Naive thymus-derived CD4-positive, alpha-beta T cell (primary cell): ENCODE measurements at regions not wholly inside any gene's neighbourhood (a gene's known extent, or its start where the extent isn't known, plus 50 kb on each side); places are given as distances from the start of the nearest gene placed in this dataset.
"Not testable (repeated sequence)": the region's sequence is repeated elsewhere in the genome, so short reads cannot be mapped to it uniquely, and the experiment has no call there.

Experiments
- ATAC-seq: fragments of 150-1000 bp; cut with Tn5 transposase; 2 replicates; pipeline ENCODE4 v1.10.0; 2021; ENCODE audit warnings: mild to moderate bottlenecking, moderate library complexity
- CTCF ChIA-PET: fragments of 350-600 bp; sonication (Branson Sonifier 250); formaldehyde crosslinking; loops from one replicate; lab custom pipeline; 2021; ENCODE audit warnings: antibody characterized with exemption; lab: Charles Lee
- POLR2A ChIA-PET: fragments of 350-600 bp; sonication (Branson Sonifier 250); formaldehyde crosslinking; loops from one replicate; lab custom pipeline; 2021; ENCODE audit warnings: antibody characterized with exemption, inconsistent platforms; lab: Charles Lee
- DNase-seq, 9 donors: peaks; one replicate each; pipeline versions ENCODE4 v3.0.0 to v3.0.0-alpha.2; 2020 to 2022; ENCODE audit warnings: mixed read lengths in 1 of 9
- H3K27ac ChIP-seq: one replicate; pipeline ENCODE4 v1.7.0; 2013; ENCODE audit warnings: mild to moderate bottlenecking, low read depth, low read length, moderate library complexity
- H3K27me3 ChIP-seq, 2 donors: one replicate each; pipeline ENCODE4 v1.7.0; 2013; ENCODE audit warnings: low read length in 2 of 2, mild to moderate bottlenecking in 2 of 2, moderate library complexity in 2 of 2; ENCODE audit not compliant: control insufficient read depth in 2 of 2, insufficient read depth in 2 of 2
- H3K36me3 ChIP-seq, 3 experiments: 1 replicate in 2 of 3; 2 replicates in 1 of 3; pipeline ENCODE4 v1.7.0; 2013; ENCODE audit warnings: low read length in 3 of 3, mild to moderate bottlenecking in 3 of 3, moderate library complexity in 1 of 3; ENCODE audit not compliant: insufficient read depth in 3 of 3, control insufficient read depth in 2 of 3
- H3K4me1 ChIP-seq, 2 donors: one replicate each; pipeline ENCODE4 v1.7.0; 2013; ENCODE audit warnings: low read length in 2 of 2, mild to moderate bottlenecking in 2 of 2, moderate library complexity in 1 of 2; ENCODE audit not compliant: control insufficient read depth in 2 of 2, insufficient read depth in 2 of 2
- H3K4me3 ChIP-seq: 2 replicates; pipeline ENCODE4 v1.7.0; 2013; ENCODE audit warnings: mild to moderate bottlenecking, low read length
- H3K9me3 ChIP-seq, 3 experiments: 1 replicate in 2 of 3; 2 replicates in 1 of 3; pipeline ENCODE4 v1.7.0; 2013; ENCODE audit warnings: low read length in 3 of 3; ENCODE audit not compliant: control insufficient read depth in 2 of 3
- H3K27ac Mint-ChIP-seq, 9 donors: one replicate each; pipeline ENCODE4 v1.8.0; 2020 to 2022; ENCODE audit warnings: mixed read lengths in 9 of 9, mild to moderate bottlenecking in 8 of 9, moderate library complexity in 5 of 9, inconsistent platforms in 2 of 9
- H3K27me3 Mint-ChIP-seq, 5 donors: one replicate each; pipeline ENCODE4 v1.8.0; 2021 to 2022; ENCODE audit warnings: mixed read lengths in 5 of 5, mild to moderate bottlenecking in 1 of 5
- H3K36me3 Mint-ChIP-seq, 5 donors: one replicate each; pipeline ENCODE4 v1.8.0; 2020 to 2022; ENCODE audit warnings: mixed read lengths in 5 of 5, mild to moderate bottlenecking in 3 of 5, inconsistent platforms in 1 of 5
- H3K4me1 Mint-ChIP-seq, 7 donors: one replicate each; pipeline ENCODE4 v1.8.0; 2020 to 2022; ENCODE audit warnings: mixed read lengths in 7 of 7, mild to moderate bottlenecking in 3 of 7, inconsistent platforms in 1 of 7
- H3K4me3 Mint-ChIP-seq, 10 donors: one replicate each; pipeline ENCODE4 v1.8.0; 2020 to 2022; ENCODE audit warnings: mild to moderate bottlenecking in 10 of 10, mixed read lengths in 10 of 10, moderate library complexity in 6 of 10, inconsistent platforms in 2 of 10
- H3K9me3 Mint-ChIP-seq, 11 donors: one replicate each; pipeline ENCODE4 v1.8.0; 2020 to 2022; ENCODE audit warnings: mixed read lengths in 11 of 11, mild to moderate bottlenecking in 4 of 11, inconsistent platforms in 1 of 11, moderate library complexity in 1 of 11
- intact Hi-C, 2 donors: fragments of 100-400 bp; cut with micrococcal nuclease; formaldehyde crosslinking; loops; one replicate each; pipeline ENCODE4 v1.15.1; 2023

GRCh38 chr15:20271647-20272046, 270.0 kb downstream of the GOLGA6L6 start:
- Histone ChIP-seq H3K9me3 (no peaks in the 10 kb centered on the region), H3K4me1 (no peaks in the 10 kb centered on the region), H3K4me3 (no peak overlapping the region), H3K27me3 (no peaks in the 10 kb centered on the region), H3K36me3 (no peaks in the 10 kb centered on the region), H3K27ac (no peak overlapping the region)
- H3K27ac Mint-ChIP-seq, result no peak overlapping the region
- intact Hi-C loops, result no loop called here
- no peak for ATAC-seq
- ChIA-PET CTCF (no interaction called here), POLR2A (no interaction called here)
- no peaks in the 10 kb centered on the region for H3K4me1 Mint-ChIP-seq
- H3K36me3 Mint-ChIP-seq, result no peaks in the 10 kb centered on the region
- no peaks in the 10 kb centered on the region for H3K27me3 Mint-ChIP-seq
- H3K9me3 Mint-ChIP-seq, result no peaks in the 10 kb centered on the region
- no peak overlapping the region for H3K4me3 Mint-ChIP-seq
- DNase-seq, result no peak

DNA sequence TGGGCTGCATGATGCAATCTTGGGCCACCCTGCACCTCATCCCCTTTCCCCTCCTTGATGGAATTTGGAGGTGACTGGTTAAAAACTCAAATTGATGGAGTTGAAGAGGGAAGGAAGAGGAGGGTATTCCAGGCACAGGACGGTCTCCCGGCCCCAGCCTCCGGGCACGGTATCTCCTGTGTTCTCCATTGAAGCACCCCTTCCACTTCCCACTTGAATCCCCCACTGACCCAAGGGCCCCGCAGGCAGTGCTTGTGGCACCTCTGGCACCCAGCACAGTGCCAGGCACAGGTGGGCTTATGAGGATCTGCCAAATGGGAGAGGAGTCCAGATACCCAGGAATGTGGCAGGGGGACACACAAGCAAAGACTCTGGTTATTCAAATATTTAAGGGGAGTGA, 271.6 kb downstream of the GOLGA6L6 start:
- H3K4me3 Mint-ChIP-seq, ATAC-seq, H3K27me3 Mint-ChIP-seq, intact Hi-C loops, DNase-seq, CTCF ChIA-PET, POLR2A ChIA-PET, H3K9me3 Mint-ChIP-seq, H3K4me3 ChIP-seq, H3K9me3 ChIP-seq, H3K4me1 Mint-ChIP-seq, H3K27me3 ChIP-seq, H3K36me3 ChIP-seq, H3K27ac Mint-ChIP-seq, H3K4me1 ChIP-seq, H3K27ac ChIP-seq, H3K36me3 Mint-ChIP-seq: not testable (repeated sequence)

GRCh38 chr15:20267996-20268395, 273.6 kb downstream of the GOLGA6L6 start:
- H3K36me3 Mint-ChIP-seq, CTCF ChIA-PET, H3K27ac Mint-ChIP-seq, H3K9me3 Mint-ChIP-seq, H3K4me1 Mint-ChIP-seq, ATAC-seq, H3K27me3 Mint-ChIP-seq, H3K4me3 ChIP-seq, H3K27me3 ChIP-seq, H3K27ac ChIP-seq, intact Hi-C loops, H3K4me1 ChIP-seq, H3K4me3 Mint-ChIP-seq, H3K9me3 ChIP-seq, DNase-seq, H3K36me3 ChIP-seq, POLR2A ChIA-PET: not testable (repeated sequence)

GRCh38 chr15:20267051-20267730, 274.4 kb downstream of the GOLGA6L6 start:
- H3K27ac Mint-ChIP-seq, H3K4me1 ChIP-seq, DNase-seq, ATAC-seq, CTCF ChIA-PET, H3K36me3 ChIP-seq, H3K27ac ChIP-seq, H3K36me3 Mint-ChIP-seq, H3K27me3 Mint-ChIP-seq, intact Hi-C loops, POLR2A ChIA-PET, H3K9me3 ChIP-seq, H3K4me3 Mint-ChIP-seq, H3K4me1 Mint-ChIP-seq, H3K27me3 ChIP-seq, H3K9me3 Mint-ChIP-seq, H3K4me3 ChIP-seq: not testable (repeated sequence)

DNA sequence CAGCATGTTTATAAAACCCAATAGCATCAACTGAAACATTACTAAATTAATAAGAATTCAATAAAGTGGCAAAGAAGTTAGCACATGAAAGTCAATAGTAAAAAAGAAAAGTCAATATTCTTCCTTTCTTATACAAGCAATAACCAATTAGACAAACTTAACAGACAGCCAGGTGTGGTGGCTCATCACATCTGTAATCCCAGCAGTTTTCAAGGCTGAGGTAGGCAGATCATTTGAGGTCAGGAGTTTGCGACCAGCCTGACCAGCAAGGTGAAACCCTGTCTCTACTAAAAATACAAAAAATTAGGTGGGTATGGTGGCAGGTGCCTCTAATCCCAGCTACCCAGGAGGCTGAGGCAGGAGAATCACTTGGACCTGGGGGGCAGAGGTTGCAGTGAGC, 275.9 kb downstream of the GOLGA6L6 start:
- H3K9me3 Mint-ChIP-seq, H3K36me3 Mint-ChIP-seq, H3K27me3 ChIP-seq, CTCF ChIA-PET, H3K27me3 Mint-ChIP-seq, H3K27ac ChIP-seq, intact Hi-C loops, H3K4me3 ChIP-seq, H3K27ac Mint-ChIP-seq, H3K36me3 ChIP-seq, H3K4me3 Mint-ChIP-seq, H3K9me3 ChIP-seq, ATAC-seq, POLR2A ChIA-PET, H3K4me1 ChIP-seq, DNase-seq, H3K4me1 Mint-ChIP-seq: not testable (repeated sequence)

- H3K9me3 Mint-ChIP-seq, H3K4me1 Mint-ChIP-seq, H3K27ac Mint-ChIP-seq, H3K36me3 ChIP-seq, DNase-seq, H3K4me3 Mint-ChIP-seq, H3K4me1 ChIP-seq, ATAC-seq, H3K36me3 Mint-ChIP-seq, H3K9me3 ChIP-seq, H3K4me3 ChIP-seq, CTCF ChIA-PET, H3K27me3 Mint-ChIP-seq, H3K27ac ChIP-seq, H3K27me3 ChIP-seq, POLR2A ChIA-PET, intact Hi-C loops: not testable (repeated sequence)
These were observed 280.0 kb downstream of the GOLGA6L6 start for GRCh38 chr15:20261321-20262280.

GRCh38 chr15:20260650-20261049, 280.9 kb downstream of the GOLGA6L6 start:
- intact Hi-C loops, CTCF ChIA-PET, DNase-seq, H3K36me3 Mint-ChIP-seq, ATAC-seq, H3K27ac Mint-ChIP-seq, H3K9me3 Mint-ChIP-seq, H3K36me3 ChIP-seq, H3K9me3 ChIP-seq, H3K27ac ChIP-seq, H3K4me1 Mint-ChIP-seq, H3K4me1 ChIP-seq, H3K27me3 Mint-ChIP-seq, H3K4me3 ChIP-seq, POLR2A ChIA-PET, H3K27me3 ChIP-seq, H3K4me3 Mint-ChIP-seq: not testable (repeated sequence)
